OCI-LY1 (cell line): ENCODE measurements at regions not wholly inside any gene's neighbourhood (a gene's known extent, or its start where the extent isn't known, plus 50 kb on each side); places are given as distances from the start of the nearest gene placed in this dataset.

Source experiments
- EZH2 ChIP-seq: fragments of 200-600 bp; sonication (generic), shearing (Covaris generic); IDR thresholded peaks from 2 replicates; pipeline ENCODE4 v1.8.0; 2017; ENCODE audit warnings: borderline replicate concordance, mixed run types, mild to moderate bottlenecking, antibody characterized with exemption, low read length, moderate library complexity, mixed read lengths
- TF ChIP-seq, protein P1 (sequence below): fragments of 200-600 bp; sonication (generic), shearing (Covaris generic); IDR thresholded peaks from 2 replicates; pipeline ENCODE4 v1.5.1; 2017; ENCODE audit warnings: mild to moderate bottlenecking, antibody characterized with exemption, low read length, moderate library complexity, mixed read lengths

DNA sequence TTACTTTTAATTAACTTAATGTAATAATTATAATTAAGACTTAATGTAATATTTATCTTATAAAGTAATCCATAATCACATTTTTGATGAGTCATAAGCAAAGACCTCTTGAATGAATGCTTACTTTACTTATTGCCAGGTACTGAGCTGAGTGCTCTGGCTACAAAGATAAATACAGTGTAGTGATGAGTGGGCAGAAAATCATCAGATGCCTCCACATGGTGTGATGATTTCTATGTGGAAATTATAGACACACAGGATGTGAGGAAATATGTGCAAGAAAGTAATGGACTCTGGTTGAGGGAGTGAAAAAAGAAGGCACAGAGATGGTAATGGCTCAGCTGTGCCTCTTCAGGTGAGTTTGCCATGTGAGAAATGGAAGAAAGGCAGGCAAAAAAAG, 422.6 kb upstream of the CD180 start:
- TF ChIP-seq EZH2, result no peak
- TF ChIP-seq, protein P1, sequence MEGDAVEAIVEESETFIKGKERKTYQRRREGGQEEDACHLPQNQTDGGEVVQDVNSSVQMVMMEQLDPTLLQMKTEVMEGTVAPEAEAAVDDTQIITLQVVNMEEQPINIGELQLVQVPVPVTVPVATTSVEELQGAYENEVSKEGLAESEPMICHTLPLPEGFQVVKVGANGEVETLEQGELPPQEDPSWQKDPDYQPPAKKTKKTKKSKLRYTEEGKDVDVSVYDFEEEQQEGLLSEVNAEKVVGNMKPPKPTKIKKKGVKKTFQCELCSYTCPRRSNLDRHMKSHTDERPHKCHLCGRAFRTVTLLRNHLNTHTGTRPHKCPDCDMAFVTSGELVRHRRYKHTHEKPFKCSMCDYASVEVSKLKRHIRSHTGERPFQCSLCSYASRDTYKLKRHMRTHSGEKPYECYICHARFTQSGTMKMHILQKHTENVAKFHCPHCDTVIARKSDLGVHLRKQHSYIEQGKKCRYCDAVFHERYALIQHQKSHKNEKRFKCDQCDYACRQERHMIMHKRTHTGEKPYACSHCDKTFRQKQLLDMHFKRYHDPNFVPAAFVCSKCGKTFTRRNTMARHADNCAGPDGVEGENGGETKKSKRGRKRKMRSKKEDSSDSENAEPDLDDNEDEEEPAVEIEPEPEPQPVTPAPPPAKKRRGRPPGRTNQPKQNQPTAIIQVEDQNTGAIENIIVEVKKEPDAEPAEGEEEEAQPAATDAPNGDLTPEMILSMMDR, result no peak
